ENCODE measurements at regions not wholly inside any gene's neighbourhood (a gene's known extent, or its start where the extent isn't known, plus 50 kb on each side); places are given as distances from the start of the nearest gene placed in this dataset.

GRCh38 chr6:130578713-130579112, 212.9 kb downstream of the TMEM200A start:
- TF ChIP-seq POLR2AphosphoS5 (IDR thresholded peaks at IDR 0.05; ENCODE audit: low read depth) (no peak), CTCF (IDR thresholded peaks at IDR 0.05; ENCODE audit: insufficient read depth, low read length) (no peak), GABPA (IDR thresholded peaks at IDR 0.05; ENCODE audit: low read depth) (no peak), SPI1 (IDR thresholded peaks at IDR 0.05; ENCODE audit: borderline replicate concordance, low read depth) (no peak)
